ENCODE measurements at regions not wholly inside any gene's neighbourhood (a gene's known extent, or its start where the extent isn't known, plus 50 kb on each side); places are given as distances from the start of the nearest gene placed in this dataset.
A peak's percentile ranks its signal among the peaks of the same experiment; 100 is the strongest.

DNA sequence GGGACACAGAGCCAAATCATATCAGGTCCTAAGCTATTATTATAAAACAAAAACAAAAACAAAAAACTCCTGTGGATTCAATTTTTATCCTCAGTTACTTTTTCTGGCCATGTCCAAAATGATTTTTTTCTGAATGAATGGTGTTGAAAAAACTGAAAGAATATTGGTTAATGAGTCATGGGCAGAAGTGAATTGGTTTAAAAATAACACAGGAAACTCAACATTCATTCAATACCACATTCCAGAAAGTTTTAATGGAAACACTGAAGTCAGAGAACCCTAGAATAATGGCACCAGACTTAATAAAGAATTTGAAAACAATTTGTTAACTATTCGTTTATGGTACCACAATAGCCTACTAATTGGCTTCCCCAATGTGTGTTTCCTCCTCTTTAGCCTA is 102.4 kb upstream of the CDH9 start:
- H3K9me3 ChIP-seq = no peaks in the 10 kb centered on the region
- no peaks in the 10 kb centered on the region for H3K36me3 ChIP-seq (replicated peaks in 1 of 2; ENCODE audit: control insufficient read depth in 1 of 2, insufficient read depth in 2 of 2, low read length in 1 of 2)
- ChIA-PET CTCF (no interaction called here), POLR2A (no interaction called here)
- H3K27me3 ChIP-seq (ENCODE audit: insufficient read depth) = no peaks in the 10 kb centered on the region
- H2AFZ ChIP-seq (ENCODE audit: low read depth) = no peak overlapping the region
- WGBS (ENCODE audit: low lambda C conversion rate) = 3% methylated on average over 1 of the region's 1 CpG
- no peaks in the 10 kb centered on the region for H4K20me1 ChIP-seq (ENCODE audit: insufficient read depth)
- H3K9me2 ChIP-seq = no peaks in the 10 kb centered on the region
- H3K4me1 ChIP-seq (ENCODE audit: control insufficient read depth in 1 of 2, insufficient read depth in 2 of 2, low read depth in 1 of 2, low read length in 1 of 2) = no peaks in the 10 kb centered on the region; a peak in 1 of 4 replicates
- DNase-seq = no peak
- H3K4me2 ChIP-seq = no peak overlapping the region
- H3K4me3 ChIP-seq (ENCODE audit: low read depth in 2 of 2, low read length in 1 of 2) = no peak overlapping the region
- H3F3A ChIP-seq (replicated peaks; ENCODE audit: insufficient read depth) = no peaks in the 10 kb centered on the region
- no peak for TF ChIP-seq MXI1 (IDR thresholded peaks at IDR 0.05; ENCODE audit: low read depth, low read length)
- TF ChIP-seq FOXJ3 (CRISPR knock-in tag; IDR thresholded peaks at IDR 0.05) = no peak
- no peak for TF ChIP-seq RAD21 (IDR thresholded peaks at IDR 0.05; ENCODE audit: low read length)
- TF ChIP-seq RFX5 (IDR thresholded peaks at IDR 0.05; ENCODE audit: low read length) = no peak
- no peak for TF ChIP-seq EZH2phosphoT487 (IDR thresholded peaks at IDR 0.05; ENCODE audit: borderline replicate concordance, low read depth)
- no peak for TF ChIP-seq FOSL2 (IDR thresholded peaks at IDR 0.05; ENCODE audit: borderline replicate concordance, low read depth)
- no peak for TF ChIP-seq ELF1 (IDR thresholded peaks at IDR 0.05)
- no peak for TF ChIP-seq GABPA (IDR thresholded peaks at IDR 0.05; ENCODE audit: low read depth)
- TF ChIP-seq POLR2AphosphoS5 (IDR thresholded peaks at IDR 0.05; ENCODE audit: low read depth, low read length) = no peak
- no peak for TF ChIP-seq NFIC (IDR thresholded peaks at IDR 0.05; ENCODE audit: borderline replicate concordance)
- TF ChIP-seq JUND (IDR thresholded peaks at IDR 0.05) = no peak
- TF ChIP-seq USF1 (IDR thresholded peaks at IDR 0.05; ENCODE audit: borderline replicate concordance, low read depth) = no peak
- TF ChIP-seq SMC3 (IDR thresholded peaks at IDR 0.05; ENCODE audit: low read depth, low read length) = no peak
- no peak for TF ChIP-seq TEAD4 (IDR thresholded peaks at IDR 0.05; ENCODE audit: borderline replicate concordance, insufficient read depth)
- no peak for TF ChIP-seq EP300 (IDR thresholded peaks at IDR 0.05; ENCODE audit: borderline replicate concordance in 1 of 2, low read depth in 1 of 2, low read length in 1 of 2)
- no peak overlapping the region for H3K27ac ChIP-seq (ENCODE audit: low read depth in 2 of 2, low read length in 1 of 2)
- H3K79me2 ChIP-seq (ENCODE audit: insufficient read depth) = no peaks in the 10 kb centered on the region
- no peak overlapping the region for H3K9ac ChIP-seq

GRCh38 chr5:27130587-27130986 is 92.2 kb upstream of the CDH9 start:
- Histone ChIP-seq H3K4me2 (no peak overlapping the region), H4K20me1 (ENCODE audit: insufficient read depth) (no peaks in the 10 kb centered on the region), H3K36me3 (replicated peaks in 1 of 2; ENCODE audit: control insufficient read depth in 1 of 2, insufficient read depth in 2 of 2, low read length in 1 of 2) (no peaks in the 10 kb centered on the region), H3K9me3 (no peaks in the 10 kb centered on the region), H2AFZ (ENCODE audit: low read depth) (no peak overlapping the region), H3K4me1 (ENCODE audit: control insufficient read depth in 1 of 2, insufficient read depth in 2 of 2, low read depth in 1 of 2, low read length in 1 of 2) (no peaks in the 10 kb centered on the region), H3K79me2 (ENCODE audit: insufficient read depth) (no peaks in the 10 kb centered on the region), H3K27ac (ENCODE audit: low read depth in 2 of 2, low read length in 1 of 2) (no peak overlapping the region), H3K9me2 (no peaks in the 10 kb centered on the region), H3K27me3 (ENCODE audit: insufficient read depth) (no peaks in the 10 kb centered on the region), H3K4me3 (ENCODE audit: low read depth in 2 of 2, low read length in 1 of 2) (no peak overlapping the region), H3F3A (replicated peaks; ENCODE audit: insufficient read depth) (no peaks in the 10 kb centered on the region), H3K9ac (no peak overlapping the region)
- CTCF ChIA-PET = no interaction called here
- no peak for DNase-seq
- WGBS (ENCODE audit: low lambda C conversion rate) = 6% methylated on average over 1 of the region's 1 CpG
- POLR2A ChIA-PET = no interaction called here
- no peak for TF ChIP-seq ELF1 (IDR thresholded peaks at IDR 0.05)
- no peak for TF ChIP-seq RCOR1 (IDR thresholded peaks at IDR 0.05; ENCODE audit: low read length)
- TF ChIP-seq GABPA (IDR thresholded peaks at IDR 0.05; ENCODE audit: low read depth) = no peak
- TF ChIP-seq RXRA (IDR thresholded peaks at IDR 0.05; ENCODE audit: borderline replicate concordance, low read depth) = no peak
- no peak for TF ChIP-seq RAD21 (IDR thresholded peaks at IDR 0.05; ENCODE audit: low read length)
- no peak for TF ChIP-seq YY1 (IDR thresholded peaks at IDR 0.05; ENCODE audit: low read depth)
- TF ChIP-seq, protein P1, sequence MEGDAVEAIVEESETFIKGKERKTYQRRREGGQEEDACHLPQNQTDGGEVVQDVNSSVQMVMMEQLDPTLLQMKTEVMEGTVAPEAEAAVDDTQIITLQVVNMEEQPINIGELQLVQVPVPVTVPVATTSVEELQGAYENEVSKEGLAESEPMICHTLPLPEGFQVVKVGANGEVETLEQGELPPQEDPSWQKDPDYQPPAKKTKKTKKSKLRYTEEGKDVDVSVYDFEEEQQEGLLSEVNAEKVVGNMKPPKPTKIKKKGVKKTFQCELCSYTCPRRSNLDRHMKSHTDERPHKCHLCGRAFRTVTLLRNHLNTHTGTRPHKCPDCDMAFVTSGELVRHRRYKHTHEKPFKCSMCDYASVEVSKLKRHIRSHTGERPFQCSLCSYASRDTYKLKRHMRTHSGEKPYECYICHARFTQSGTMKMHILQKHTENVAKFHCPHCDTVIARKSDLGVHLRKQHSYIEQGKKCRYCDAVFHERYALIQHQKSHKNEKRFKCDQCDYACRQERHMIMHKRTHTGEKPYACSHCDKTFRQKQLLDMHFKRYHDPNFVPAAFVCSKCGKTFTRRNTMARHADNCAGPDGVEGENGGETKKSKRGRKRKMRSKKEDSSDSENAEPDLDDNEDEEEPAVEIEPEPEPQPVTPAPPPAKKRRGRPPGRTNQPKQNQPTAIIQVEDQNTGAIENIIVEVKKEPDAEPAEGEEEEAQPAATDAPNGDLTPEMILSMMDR (IDR thresholded peaks at IDR 0.05) = no peak
- TF ChIP-seq MEF2A (IDR thresholded peaks at IDR 0.05; ENCODE audit: borderline replicate concordance, low read depth) = peak; percentile 29; the same call in 1 of the 2 replicates
- TF ChIP-seq GATA2 (CRISPR knock-in tag; IDR thresholded peaks at IDR 0.05) = no peak
- no peak for TF ChIP-seq NFIC (IDR thresholded peaks at IDR 0.05; ENCODE audit: borderline replicate concordance)
- TF ChIP-seq USF2 (IDR thresholded peaks at IDR 0.05; ENCODE audit: borderline replicate concordance, low read depth, low read length) = no peak
- no peak for TF ChIP-seq ZBTB33 (IDR thresholded peaks at IDR 0.05; ENCODE audit: borderline replicate concordance, low read depth)
- TF ChIP-seq POLR2AphosphoS5 (IDR thresholded peaks at IDR 0.05; ENCODE audit: low read depth, low read length) = no peak
- no peak for TF ChIP-seq NRF1 (IDR thresholded peaks at IDR 0.05; ENCODE audit: low read depth, low read length)
- TF ChIP-seq USF1 (IDR thresholded peaks at IDR 0.05; ENCODE audit: borderline replicate concordance, low read depth) = no peak
- TF ChIP-seq FOSL2 (IDR thresholded peaks at IDR 0.05; ENCODE audit: borderline replicate concordance, low read depth) = no peak

Measured in SK-N-SH (cell line).